Fibroblast of skin of back (primary cell): ENCODE measurements at regions not wholly inside any gene's neighbourhood (a gene's known extent, or its start where the extent isn't known, plus 50 kb on each side); places are given as distances from the start of the nearest gene placed in this dataset.

ENCODE experiments used
- DNase-seq: peaks from one replicate; pipeline ENCODE4 v3.0.0-alpha.2; 2013

DNA sequence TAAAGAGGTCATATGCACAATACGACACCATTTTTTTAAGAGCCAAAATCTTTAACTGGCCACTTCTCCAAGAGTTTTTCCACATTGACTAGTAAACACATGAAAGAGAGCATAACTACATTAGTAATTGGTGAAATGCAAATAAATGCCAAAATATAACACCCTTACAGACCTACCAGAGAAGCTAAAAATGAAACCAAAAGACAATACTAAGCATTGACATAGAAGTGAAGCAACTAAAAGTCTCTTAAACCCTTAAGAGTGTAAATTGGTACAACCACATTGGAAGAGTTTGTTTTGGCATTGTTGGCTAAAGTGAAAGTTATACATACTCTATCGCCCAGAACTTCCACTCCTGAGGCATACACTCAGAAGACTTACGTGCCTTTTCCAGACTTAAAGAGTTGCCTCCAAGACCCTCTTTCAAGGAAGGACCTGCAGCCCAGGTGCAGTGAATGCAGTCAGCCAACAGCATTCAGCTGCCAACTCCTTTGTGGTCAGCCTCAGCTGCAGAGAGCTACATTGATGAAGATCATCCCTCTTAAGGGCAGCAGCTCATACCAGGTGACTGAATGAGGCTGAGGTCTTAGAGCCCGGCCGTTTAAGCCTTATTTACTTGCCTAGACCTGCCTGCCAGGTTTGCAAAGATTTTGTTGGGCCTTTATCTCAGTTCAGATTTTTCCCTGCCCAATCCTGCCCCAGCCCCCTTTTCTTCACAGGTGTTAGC, 839.1 kb upstream of the ADGRL2 start:
- DNase-seq = no peak

DNA sequence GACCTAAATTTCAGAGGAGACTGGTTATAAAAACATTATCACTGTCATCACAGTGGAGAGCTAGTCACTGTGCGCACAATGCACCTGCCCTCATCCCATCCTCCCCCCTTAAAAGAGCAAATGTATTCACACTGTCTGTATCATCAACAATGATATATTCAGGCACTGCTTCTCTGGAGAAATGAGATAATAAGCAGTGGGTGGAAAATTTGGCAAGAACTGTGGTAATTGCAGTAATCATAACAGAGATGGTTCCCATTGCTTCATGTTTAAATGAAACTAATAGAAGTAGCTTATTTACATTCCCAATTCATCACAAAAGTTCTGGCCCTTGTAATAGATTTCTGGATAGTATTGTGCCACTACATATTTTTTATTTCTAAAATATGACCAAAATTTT, 867.4 kb upstream of the ADGRL2 start:
- DNase-seq = no peak

DNA sequence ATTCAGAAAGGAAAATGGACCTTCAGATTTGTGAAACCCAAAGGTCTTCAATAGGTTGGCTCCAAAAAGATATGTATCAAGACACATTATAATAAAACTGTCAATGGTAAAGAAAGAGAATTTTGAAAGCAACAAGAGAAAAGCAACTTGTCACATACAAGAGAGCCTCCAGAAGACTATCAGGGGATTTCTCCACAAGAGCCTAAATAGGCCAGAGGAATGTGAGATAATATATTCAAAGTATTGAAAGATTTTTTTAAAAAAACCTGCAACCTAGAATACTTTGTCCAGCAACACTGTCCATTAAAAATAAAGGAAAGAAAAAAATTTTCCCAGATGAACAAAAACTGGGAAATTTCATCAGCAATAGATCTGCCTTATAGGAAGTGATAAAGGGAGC, 869.6 kb upstream of the ADGRL2 start:
- DNase-seq = no peak

DNA sequence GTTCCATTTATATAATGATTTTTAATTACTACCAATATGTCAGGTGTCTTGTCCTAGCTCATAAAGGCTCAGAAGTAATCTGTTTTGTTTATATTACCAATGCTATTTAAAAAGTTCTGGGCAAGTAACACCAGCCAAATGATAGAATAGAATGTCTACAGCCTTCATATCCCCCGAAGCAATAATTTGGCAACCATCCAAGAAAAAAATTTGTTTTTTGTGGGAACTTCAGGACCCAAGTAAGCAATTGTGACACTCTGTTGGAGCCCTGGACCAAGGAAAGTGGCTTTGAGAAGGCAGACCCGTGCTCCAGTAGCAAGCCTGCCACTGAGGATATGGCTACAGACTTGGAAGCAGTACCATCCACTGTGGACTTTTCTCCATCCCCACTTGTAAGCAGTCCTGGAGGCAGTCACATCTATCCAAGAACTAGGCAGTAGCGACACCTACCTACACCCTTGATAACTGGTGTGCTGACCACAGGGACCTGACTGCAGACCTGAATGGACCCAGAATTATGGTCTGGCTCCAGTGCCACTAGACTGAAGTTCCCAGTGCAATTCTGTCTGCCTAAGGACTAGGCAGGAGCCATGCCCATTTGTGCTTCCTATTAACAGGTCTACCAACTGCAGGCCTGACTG, 870.7 kb upstream of the ADGRL2 start:
- DNase-seq = no peak

DNA sequence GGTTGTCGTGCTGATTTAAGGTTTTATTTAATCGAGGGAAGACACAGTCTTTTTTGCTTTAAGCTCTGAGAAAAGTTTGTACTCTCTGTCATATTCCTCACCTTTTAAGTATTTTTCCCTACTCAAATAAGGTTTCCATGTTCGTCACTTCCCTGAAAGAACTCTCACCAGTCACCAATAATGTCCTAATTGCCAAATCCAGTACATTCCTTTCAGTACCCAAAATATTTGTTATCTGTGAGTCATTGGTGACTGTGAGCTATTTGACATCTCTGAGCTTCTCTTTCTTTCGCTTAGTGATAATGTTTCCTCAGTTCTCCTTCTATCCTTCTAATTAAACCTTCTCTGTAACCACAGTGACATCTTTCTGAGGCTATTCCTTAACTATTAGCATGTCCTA, 874.2 kb upstream of the ADGRL2 start:
- peak; percentile 4 for DNase-seq

DNA sequence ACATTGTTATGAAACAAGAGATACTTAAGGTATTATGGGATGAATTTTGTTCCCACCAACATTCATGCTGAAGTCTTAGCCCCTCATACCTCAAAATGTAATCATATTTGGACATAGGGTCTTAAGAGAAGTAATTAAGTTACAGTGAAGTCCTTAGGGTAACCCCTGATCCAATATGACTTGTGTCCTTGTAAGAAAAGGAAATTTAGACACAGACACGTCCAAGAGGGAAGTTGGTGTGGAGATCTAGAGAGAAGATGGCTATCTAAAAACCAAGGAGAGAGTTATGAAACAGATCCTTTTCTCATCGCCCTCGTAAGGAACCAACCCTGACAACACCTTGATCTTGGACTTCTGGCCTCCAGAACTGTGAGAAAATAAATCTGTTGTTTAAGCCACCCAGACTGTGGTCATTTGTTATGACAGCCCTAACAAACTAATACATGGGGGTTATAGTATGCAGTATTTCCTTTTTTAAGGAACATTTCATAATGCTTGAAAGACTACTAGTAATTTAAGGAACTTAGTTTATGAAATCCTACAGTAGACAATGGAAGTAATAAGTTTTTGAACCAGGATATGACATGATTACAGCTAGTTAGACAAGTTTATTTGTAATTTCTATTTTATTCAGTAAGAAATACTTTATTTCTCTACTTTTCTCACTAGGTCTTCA, 875.5 kb upstream of the ADGRL2 start:
- no peak for DNase-seq

DNA sequence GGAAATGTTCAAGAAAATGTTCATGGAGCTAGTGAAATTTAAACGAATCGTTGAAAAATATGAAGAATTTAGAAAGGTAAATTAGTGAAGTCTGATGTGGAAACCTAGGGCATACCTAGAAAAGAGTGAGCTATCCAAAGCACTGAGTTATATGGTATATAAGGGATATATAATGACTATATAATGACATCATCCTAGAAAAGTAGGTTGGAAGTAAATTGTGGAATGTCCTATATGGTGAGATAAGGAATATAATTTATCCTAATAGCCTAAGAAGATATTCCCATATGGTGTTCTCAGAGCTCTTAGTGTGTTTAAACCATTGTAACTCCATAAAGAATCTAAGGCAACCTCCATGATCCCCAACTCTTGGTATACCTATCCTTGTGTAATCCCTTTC, 876.4 kb upstream of the ADGRL2 start:
- no peak for DNase-seq

DNA sequence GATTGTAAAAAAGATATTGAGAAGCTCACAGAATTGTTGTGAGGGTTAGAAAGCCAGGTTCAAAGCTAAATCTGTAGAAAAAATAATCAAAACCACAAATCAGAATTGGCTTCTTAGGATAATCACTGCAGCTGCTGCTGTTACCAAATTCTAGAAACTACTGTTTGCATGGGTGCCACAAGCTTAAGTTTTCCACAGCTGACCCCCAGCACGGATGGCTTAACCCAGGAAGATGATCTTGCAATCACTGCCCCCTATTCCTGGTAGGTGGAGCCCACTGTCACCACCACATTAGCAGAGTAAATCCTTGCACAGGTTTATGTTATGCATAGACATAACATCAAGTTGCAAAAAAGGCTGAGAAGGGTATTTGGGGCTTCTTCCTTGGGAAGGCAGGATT, 877.8 kb upstream of the ADGRL2 start:
- no peak for DNase-seq

DNA sequence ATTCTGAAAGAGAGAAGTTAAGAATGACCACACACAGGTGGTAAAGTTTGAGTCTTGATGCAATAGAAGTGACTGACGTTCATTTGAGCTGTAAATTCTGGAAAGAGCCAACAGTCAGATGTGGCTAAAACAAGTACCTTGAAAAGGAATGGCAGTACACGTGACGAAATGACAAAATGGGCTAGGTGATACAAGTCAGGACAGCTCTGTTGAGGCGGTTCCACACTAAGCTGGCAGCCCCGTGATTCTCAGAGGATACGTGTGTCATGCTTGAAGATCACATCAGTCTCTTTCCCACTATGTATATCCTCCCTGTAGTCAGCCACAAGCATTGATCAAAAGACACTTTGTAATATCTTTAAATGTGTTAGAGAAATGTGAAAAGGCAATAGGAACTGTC, 881.3 kb upstream of the ADGRL2 start:
- DNase-seq = no peak

DNA sequence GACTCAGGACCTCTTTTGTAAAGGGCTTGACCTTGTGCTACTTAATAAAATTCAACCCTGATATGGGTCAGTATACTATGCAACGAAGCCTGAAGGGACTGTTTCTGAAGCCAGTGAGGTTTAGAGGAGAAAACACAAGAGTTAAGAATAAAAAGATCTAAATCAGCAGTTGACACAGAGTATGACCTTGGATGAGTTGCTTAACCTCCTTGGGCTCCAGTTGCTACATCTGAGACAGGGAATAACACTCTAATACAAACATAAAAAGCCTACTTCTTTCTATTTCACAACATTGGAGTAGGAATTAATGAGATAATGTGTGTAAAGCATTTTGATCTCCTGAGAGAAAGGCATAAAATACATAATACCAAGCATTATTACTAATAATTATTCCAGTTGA, 882.4 kb upstream of the ADGRL2 start:
- no peak for DNase-seq

DNA sequence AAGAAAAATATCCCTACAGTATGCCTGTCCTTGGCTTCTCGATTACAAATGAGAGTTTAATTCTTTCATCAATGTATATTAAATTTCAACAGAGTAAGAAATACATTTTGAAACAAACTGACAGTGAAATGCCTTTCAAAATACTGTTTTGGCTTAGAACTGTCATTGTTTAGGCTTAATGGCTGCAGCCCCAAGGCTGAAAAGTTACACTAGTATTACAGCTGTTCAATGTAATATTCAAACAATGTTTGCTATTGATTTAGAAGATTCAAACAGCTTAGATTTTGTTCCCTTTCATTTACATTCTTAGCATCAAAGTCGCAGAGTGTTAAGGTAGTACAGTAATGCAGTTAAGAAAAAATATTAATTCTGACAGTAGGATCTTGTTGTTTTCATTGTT, 882.9 kb upstream of the ADGRL2 start:
- no peak for DNase-seq

DNA sequence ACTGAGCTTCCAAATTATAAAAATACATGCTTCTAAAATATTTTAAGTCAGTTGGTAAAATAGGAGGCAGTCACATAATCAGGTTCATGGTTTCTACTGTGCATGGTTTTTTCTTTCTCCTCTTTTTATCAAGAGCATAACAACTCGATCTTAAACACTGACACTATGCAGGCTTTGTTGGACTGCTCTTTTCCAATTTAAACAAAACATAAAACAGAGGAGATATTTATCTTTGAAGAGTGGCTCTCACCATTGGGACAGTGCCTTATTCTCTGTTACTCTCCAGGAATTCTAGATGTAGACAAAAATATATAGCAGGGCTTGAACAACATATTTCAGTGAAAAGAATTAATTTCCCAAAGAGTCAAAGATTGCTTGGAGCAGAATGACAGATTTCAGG, 883.5 kb upstream of the ADGRL2 start:
- no peak for DNase-seq

DNA sequence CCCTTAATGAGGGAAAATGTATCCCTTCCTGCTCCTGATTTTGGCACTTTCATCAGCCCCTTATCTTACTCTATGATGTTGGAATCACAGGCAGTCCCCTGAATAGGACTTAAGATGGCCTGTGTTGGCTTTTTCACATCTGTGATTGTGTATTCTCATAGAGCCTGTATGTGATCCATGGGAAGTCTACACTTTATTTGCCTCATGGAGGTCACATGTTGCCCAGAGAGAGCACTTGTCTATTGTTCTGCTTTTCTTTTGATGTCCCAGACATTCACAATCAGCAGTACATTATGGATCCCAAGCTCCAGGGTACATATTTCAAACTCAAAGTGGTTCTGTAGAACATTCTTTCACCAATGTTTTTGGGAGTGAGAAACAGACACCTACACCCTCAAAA, 885.2 kb upstream of the ADGRL2 start:
- no peak for DNase-seq

DNA sequence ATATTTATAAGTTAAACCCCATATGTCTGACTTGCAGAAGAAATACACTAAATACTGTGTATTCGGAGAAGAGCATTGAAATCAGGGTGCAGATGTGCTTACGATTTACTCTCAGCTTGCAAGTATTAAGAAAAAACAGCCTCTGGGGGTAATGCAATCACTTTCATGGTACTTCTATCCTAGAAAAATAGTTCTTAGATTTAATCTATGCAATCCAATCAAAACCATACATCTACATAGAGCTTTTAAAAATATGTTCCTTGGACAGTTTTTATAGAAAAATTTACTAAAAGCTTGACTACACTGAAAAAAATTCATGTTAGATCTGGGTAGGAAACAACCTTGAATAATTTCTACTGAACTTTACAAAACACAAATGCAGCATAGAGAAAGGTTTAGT, 890.3 kb upstream of the ADGRL2 start:
- no peak for DNase-seq

DNA sequence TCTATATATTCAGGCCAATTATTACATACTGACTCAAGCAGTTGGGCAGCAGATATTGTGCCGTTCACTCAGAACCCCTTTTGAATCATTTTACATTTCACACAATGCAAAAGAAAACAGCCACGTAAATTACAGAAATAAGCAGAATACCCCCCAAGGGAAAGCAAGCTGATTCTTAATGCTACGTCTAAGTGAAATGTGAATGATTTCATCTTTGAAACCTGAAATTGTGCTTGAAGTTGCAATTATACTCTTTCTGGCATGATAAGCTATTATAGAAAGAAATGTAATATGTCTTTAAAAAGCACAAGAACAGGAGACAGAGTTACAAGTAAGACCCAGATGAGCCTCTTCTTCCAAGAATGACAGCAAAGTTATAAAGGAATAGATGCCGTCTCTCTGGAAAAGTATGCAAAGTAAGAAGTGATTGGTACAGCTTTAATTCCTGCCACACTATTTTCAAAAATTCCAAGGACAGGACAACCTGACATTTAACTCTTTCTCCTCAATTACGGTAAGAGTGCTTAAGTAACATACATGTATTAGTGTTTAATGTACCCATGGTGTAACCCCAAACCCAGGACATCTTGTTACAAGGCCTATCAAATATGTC, 891.5 kb upstream of the ADGRL2 start:
- DNase-seq = no peak

DNA sequence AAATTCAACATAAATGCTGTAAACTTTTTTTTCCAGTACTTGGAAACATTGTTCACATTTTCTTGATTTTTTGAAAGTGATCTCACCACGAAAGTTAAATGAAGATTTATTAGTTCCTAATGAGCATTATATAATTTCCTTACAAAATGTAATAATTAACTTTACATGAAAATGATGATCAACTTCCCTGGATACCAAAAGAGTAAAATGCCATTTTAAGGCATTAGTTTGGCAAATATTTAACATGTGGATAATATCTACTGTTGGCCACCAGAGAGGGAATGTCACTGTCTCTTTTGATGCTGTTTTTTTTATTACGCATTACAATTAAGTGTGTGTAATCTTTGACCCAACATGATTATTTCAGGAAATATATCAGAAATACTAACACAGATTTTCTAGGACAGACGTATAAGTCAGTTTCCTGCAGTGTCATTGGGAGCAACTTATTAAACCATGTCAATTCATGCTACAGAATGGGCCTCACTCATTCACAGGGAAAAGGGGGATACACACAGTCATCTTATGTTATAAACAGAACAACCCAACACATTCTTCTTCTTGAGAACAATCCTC, 903.9 kb upstream of the ADGRL2 start:
- no peak for DNase-seq

DNA sequence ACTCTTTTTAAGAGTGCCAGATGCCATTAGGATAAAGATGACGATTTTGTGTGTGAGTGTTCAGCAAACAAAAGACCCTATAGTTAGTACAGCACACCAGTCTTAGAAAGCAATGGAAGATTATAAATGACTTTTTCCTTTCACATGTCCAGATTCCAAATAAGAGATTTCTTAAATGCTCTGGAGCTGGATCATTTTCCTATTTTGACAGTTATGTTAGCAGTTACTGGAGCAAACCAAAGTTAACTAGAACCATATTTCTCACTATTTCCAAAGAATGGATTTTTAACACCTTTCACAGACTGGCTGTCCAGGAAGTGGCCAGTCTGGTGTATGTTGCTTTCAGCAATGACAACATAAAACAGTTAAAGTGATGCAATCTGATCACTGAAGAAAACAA, 905.8 kb upstream of the ADGRL2 start:
- DNase-seq = no peak

DNA sequence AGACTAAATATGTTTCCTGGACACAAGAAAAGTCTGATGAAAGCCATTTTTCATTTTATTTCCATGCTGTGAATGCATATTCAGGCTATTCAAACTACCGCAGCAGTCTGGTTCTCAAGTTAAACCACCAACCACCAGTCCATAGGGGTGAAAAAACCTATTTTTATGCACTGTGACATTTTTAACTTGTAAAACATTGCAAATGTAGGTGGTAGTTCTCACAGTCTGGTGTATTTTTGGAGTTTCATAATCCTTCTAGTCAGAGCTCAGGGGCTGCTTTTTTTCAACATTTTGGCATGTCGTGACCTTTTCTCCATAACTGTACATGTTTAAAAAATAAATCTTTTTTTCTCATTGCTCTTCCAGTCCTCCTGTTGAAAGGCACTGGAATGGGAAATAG, 907.6 kb upstream of the ADGRL2 start:
- DNase-seq = no peak

DNA sequence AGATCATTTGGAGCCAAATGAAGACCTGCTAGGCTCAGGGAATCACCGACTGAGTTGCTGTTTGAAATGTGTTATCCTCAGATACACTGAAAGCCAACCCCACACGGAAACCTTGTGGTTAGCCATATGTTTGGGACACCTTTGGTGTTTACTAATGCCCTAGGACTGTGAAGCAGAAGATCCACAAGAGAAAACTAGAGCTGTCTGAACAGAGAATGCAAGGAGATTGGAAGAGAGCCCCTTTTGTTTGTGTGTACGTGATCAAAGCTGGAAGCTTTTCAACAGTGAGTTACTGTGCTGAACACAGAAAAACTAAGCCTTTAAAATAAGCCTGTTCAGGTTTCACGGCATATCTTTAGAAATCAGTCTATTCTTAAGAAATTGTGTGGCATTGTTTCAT, 908.2 kb upstream of the ADGRL2 start:
- DNase-seq = no peak

DNA sequence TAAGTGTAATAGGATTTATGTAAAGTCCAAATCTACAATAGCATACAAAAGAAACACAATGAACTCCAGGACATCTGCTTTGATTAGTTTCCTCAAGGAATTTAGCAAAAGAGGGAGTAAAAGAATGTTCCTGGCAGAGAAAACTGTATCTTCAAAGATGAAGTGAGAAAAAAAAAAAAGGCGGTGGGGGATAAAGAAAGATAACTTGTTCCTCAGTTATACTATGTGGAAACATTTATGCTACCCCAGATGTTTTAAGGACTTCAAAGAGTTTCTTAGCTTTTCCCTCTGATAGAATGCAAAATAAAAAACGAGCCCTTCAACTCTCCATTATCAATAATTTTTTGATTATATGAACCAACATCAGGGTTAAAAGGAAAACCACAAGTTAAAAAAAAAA, 908.9 kb upstream of the ADGRL2 start:
- no peak for DNase-seq

DNA sequence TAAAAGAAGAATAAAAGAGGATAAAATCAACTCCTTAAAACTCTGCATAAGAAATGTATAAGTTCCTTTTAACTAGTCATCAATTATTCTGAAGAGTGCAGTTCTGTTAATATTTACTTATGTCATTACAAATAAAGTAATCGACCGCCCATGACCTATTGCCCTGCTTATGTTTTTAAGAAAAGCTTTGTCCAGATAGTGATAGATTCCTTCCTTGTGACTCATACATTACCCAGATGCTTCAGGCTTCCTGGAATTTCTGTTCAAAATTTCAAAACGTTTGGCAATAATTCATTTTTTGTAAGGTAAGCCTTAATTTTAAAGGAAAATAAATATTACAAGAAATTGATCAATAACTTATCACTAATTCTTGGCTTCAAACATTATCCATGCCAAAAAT, 918.2 kb upstream of the ADGRL2 start:
- peak; percentile 58 for DNase-seq

DNA sequence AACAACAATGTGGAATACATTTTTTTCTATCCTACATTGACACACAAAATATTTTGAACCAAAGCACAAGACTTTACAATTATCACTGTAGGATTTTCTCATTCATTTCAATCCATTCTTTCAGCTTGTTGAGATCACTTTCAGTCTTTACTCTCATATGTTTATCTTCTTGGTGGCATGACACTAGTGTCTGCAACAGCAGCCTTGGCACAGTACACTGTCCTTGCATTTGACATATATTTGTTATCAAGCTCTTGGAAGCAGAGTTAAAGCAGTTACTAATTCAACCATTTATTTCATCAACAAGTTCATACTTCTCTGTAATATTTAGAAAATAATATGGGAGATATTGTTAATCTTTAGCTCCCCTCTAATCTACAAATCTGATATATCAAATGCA, 922.4 kb upstream of the ADGRL2 start:
- DNase-seq = no peak

DNA sequence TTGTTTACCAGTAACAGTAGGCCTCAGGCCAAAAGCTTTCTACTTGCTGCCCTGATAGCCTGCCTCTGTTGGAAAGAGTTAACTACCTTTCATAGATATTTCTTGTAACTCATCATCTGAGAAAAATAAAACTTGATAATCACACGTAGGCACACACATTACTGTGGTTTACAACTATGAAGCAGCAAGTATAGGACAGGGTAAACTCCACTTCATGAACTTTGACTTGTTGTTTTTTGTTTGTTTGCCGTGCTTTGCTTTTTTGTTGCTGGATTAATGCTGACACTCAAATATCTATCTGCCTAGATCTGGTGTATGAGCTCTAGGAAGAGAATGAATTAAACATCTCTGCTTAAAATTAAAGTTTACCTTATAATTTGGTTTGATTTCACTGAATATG, 924.7 kb upstream of the ADGRL2 start:
- no peak for DNase-seq
